Endothelial cell of umbilical vein (primary cell): ENCODE measurements at regions not wholly inside any gene's neighbourhood (a gene's known extent, or its start where the extent isn't known, plus 50 kb on each side); places are given as distances from the start of the nearest gene placed in this dataset.

Experiments used
- BruUV-seq: library from RNA; stranded (reverse); fragments of 400-500 nt; replicated peaks from 2 replicates; lab custom pipeline; 2021; lab: Mats Ljungman, UMichigan
- CTCF ChIA-PET: fragments of 300-600, 350-600 bp; sonication (Branson Sonifier 250); formaldehyde crosslinking; loops from one replicate; lab custom pipeline; 2021; ENCODE audit warnings: antibody characterized with exemption, inconsistent platforms; lab: Charles Lee
- POLR2A ChIA-PET: fragments of 300-600, 350-600 bp; sonication (Branson Sonifier 250); formaldehyde crosslinking; loops from one replicate; lab custom pipeline; 2021; ENCODE audit warnings: antibody characterized with exemption, inconsistent platforms; lab: Charles Lee
- DNase-seq: peaks from one replicate; pipeline ENCODE4 v3.0.0-alpha.2; 2011; ENCODE audit warnings: low read depth, low spot score
- FAIRE-seq: peaks from 2 replicates; lab custom pipeline; 2011; peaks lifted over from hg19 to GRCh38; lab: Jason Lieb, UNC
- H2AFZ ChIP-seq: 2 replicates; pipeline ENCODE4 v1.6.0; 2012; ENCODE audit warnings: low read depth, low read length, control low read depth, inconsistent platforms
- H3K27ac ChIP-seq: 2 replicates; pipeline ENCODE4 v1.5.1; 2011; ENCODE audit warnings: low read depth, mild to moderate bottlenecking, control low read depth, low read length, moderate library complexity; ENCODE audit not compliant: insufficient read depth
- H3K27me3 ChIP-seq, 2 experiments: 2 replicates each; pipeline versions ENCODE4 v1.6.0 to v1.6.1; 2011; ENCODE audit warnings: low read length in 2 of 2, mixed read lengths in 1 of 2; ENCODE audit not compliant: control insufficient read depth in 2 of 2, insufficient read depth in 2 of 2
- H3K36me3 ChIP-seq, 2 experiments: 2 replicates in 1 of 2; 3 replicates in 1 of 2; pipeline ENCODE4 v1.5.1; 2011; ENCODE audit warnings: low read length in 2 of 2, mild to moderate bottlenecking in 1 of 2, moderate library complexity in 1 of 2; ENCODE audit not compliant: control insufficient read depth in 2 of 2, insufficient read depth in 2 of 2; ENCODE audit errors: extremely low read depth in 1 of 2
- H3K4me1 ChIP-seq: 3 replicates; pipeline ENCODE4 v1.5.1; 2011; ENCODE audit warnings: mild to moderate bottlenecking, low read length; ENCODE audit not compliant: control insufficient read depth, insufficient read depth; ENCODE audit errors: extremely low read depth
- H3K4me2 ChIP-seq: 2 replicates; pipeline ENCODE4 v1.6.1; 2011; ENCODE audit warnings: low read length, control low read depth, mixed read lengths; ENCODE audit not compliant: insufficient read depth
- H3K4me3 ChIP-seq, 3 experiments: fragments of 200-600 bp in 1 of 3; sonication (generic), shearing (Covaris generic) in 1 of 3; replicated peaks in 1 of 3; 2 replicates each; pipeline ENCODE4 v1.5.1; 2011 to 2016; ENCODE audit warnings: control low read depth in 3 of 3, low read length in 3 of 3, mild to moderate bottlenecking in 2 of 3, inconsistent platforms in 1 of 3, low read depth in 1 of 3, moderate library complexity in 1 of 3; ENCODE audit not compliant: insufficient read depth in 1 of 3
- H3K79me2 ChIP-seq: 2 replicates; pipeline ENCODE4 v1.6.0; 2012; ENCODE audit warnings: low read length, inconsistent platforms; ENCODE audit not compliant: control insufficient read depth, insufficient read depth
- H3K9ac ChIP-seq: replicated peaks from 2 replicates; pipeline ENCODE3; 2011; ENCODE audit warnings: low read length, control low read depth; ENCODE audit not compliant: insufficient read depth; ENCODE audit errors: extremely low read depth
- H3K9me1 ChIP-seq: replicated peaks from 3 replicates; pipeline ENCODE4 v1.6.0; 2011; ENCODE audit warnings: mild to moderate bottlenecking, low read length; ENCODE audit not compliant: control insufficient read depth, insufficient read depth; ENCODE audit errors: extremely low read depth
- H3K9me3 ChIP-seq: replicated peaks from 2 replicates; pipeline ENCODE4 v1.5.1; 2012; ENCODE audit warnings: low read length, inconsistent platforms; ENCODE audit not compliant: control insufficient read depth, insufficient read depth
- H4K20me1 ChIP-seq: replicated peaks from 2 replicates; pipeline ENCODE3; 2011; ENCODE audit warnings: mild to moderate bottlenecking, low read length; ENCODE audit not compliant: control insufficient read depth, insufficient read depth; ENCODE audit errors: extremely low read depth
- EZH2 ChIP-seq: IDR thresholded peaks from 2 replicates; pipeline ENCODE4 v1.6.1; 2012; ENCODE audit warnings: borderline replicate concordance, low read depth, mild to moderate bottlenecking, moderate library complexity, low read length, inconsistent platforms; ENCODE audit not compliant: severe bottlenecking
- FOS ChIP-seq: IDR thresholded peaks from 2 replicates; pipeline ENCODE4 v1.6.1; 2011; ENCODE audit warnings: mild to moderate bottlenecking, low read length, moderate library complexity, borderline replicate concordance; ENCODE audit not compliant: insufficient read depth
- GATA2 ChIP-seq: IDR thresholded peaks from 2 replicates; pipeline ENCODE4 v1.7.0; 2011; ENCODE audit warnings: low read depth, mild to moderate bottlenecking, moderate library complexity, mixed read lengths, low read length; ENCODE audit not compliant: insufficient read length, insufficient read depth
- JUN ChIP-seq: IDR thresholded peaks from 2 replicates; pipeline ENCODE4 v1.6.1; 2011; ENCODE audit warnings: borderline replicate concordance, low read depth; ENCODE audit not compliant: insufficient read length, insufficient read depth
- MYC ChIP-seq: IDR thresholded peaks from one replicate; pipeline ENCODE4 v1.6.1; 2011; ENCODE audit warnings: mild to moderate bottlenecking, low read depth, low read length
- POLR2A ChIP-seq: IDR thresholded peaks from 2 replicates; pipeline ENCODE4 v1.6.1; 2012; ENCODE audit warnings: low read depth, mild to moderate bottlenecking, control low read depth, low read length
- POLR2AphosphoS5 ChIP-seq: IDR thresholded peaks from 2 replicates; pipeline ENCODE4 v1.6.1; 2012; ENCODE audit warnings: low read depth, mild to moderate bottlenecking, control low read depth, low read length, moderate library complexity; ENCODE audit not compliant: insufficient read depth
- dilution Hi-C: fragments of 300-500 bp; cut with MboI; formaldehyde crosslinking; loops from one replicate; pipeline ENCODE4 v1.15.0; 2019; ENCODE audit warnings: low sequenced_read_pairs; ENCODE audit not compliant: extremely low pct_ligation_motif_present
- intact Hi-C: fragments of 100-400 bp; cut with micrococcal nuclease; formaldehyde crosslinking; loops from one replicate; pipeline ENCODE4 v1.10.0; 2022
- TF ChIP-seq, protein P1 (sequence below): IDR thresholded peaks from 2 replicates; pipeline ENCODE4 v1.6.1; 2011; ENCODE audit not compliant: insufficient read depth, insufficient read length
- TF ChIP-seq, protein P2 (sequence below), 2 donors: IDR thresholded peaks; 1 replicate in 1 of 2; 2 replicates in 1 of 2; pipeline ENCODE4 v1.5.1; 2011; ENCODE audit warnings: low read length in 2 of 2, mild to moderate bottlenecking in 2 of 2, moderate library complexity in 2 of 2, control low read depth in 1 of 2, inconsistent platforms in 1 of 2, low read depth in 1 of 2; ENCODE audit not compliant: insufficient read depth in 1 of 2; ENCODE audit errors: extremely low read depth in 1 of 2

DNA sequence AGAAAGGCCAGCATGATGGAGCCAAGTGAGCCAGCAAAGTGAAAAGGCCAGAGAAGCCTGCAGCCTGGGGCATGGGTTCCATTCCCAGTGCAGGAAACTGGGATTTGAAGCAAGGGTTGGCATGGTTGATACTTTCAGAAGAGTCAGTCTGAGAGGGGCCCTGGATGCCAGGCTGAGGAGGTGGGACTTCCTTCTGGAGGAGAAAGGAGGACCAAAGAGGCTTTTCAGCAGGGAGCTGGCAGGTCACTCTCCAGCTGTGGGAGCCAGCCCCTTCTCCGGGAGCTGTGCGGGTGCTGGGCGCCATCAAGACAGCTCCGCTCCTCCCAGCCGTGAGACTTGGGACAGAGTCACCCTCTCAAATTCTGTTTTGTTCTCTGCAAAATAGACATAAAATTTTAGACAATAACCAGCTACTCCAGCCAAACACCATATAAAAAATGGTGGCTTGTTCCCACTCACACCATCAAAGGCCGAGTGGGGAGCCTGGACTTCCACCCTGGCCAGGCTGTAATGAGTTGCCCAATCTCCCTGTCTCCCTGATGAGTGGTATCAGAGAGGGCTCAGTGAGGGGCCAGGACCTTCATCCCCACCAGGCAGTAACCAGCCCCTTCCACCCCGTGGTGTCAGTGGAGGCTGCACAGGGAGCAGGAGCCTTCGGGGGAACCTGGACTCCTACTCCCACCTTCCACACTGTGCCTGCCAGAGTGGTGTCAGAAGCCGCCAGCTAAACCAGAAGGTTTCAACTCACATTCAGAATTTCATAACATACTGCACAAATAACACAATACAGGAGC, 133.6 kb upstream of the RET start:
- CTCF ChIA-PET: no interaction called here
- DNase-seq (no peak), FAIRE-seq (no peak)
- dilution Hi-C loops: no loop called here
- no peaks in the 10 kb centered on the region for H3K4me1 ChIP-seq
- no peak overlapping the region for H3K4me2 ChIP-seq
- BruUV-seq: no TSS peak
- H4K20me1 ChIP-seq: no peaks in the 10 kb centered on the region
- no peak overlapping the region for H3K9ac ChIP-seq
- H3K4me3 ChIP-seq: no peak overlapping the region
- H2AFZ ChIP-seq: no peak overlapping the region
- POLR2A ChIA-PET: no interaction called here
- intact Hi-C loops: no loop called here
- H3K9me1 ChIP-seq: no peaks in the 10 kb centered on the region
- TF ChIP-seq EZH2 (no peak), MYC (no peak), POLR2AphosphoS5 (no peak), GATA2 (no peak), FOS (no peak), JUN (no peak), POLR2A (no peak)
- TF ChIP-seq, protein P1, sequence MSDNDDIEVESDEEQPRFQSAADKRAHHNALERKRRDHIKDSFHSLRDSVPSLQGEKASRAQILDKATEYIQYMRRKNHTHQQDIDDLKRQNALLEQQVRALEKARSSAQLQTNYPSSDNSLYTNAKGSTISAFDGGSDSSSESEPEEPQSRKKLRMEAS: no peak
- TF ChIP-seq, protein P2, sequence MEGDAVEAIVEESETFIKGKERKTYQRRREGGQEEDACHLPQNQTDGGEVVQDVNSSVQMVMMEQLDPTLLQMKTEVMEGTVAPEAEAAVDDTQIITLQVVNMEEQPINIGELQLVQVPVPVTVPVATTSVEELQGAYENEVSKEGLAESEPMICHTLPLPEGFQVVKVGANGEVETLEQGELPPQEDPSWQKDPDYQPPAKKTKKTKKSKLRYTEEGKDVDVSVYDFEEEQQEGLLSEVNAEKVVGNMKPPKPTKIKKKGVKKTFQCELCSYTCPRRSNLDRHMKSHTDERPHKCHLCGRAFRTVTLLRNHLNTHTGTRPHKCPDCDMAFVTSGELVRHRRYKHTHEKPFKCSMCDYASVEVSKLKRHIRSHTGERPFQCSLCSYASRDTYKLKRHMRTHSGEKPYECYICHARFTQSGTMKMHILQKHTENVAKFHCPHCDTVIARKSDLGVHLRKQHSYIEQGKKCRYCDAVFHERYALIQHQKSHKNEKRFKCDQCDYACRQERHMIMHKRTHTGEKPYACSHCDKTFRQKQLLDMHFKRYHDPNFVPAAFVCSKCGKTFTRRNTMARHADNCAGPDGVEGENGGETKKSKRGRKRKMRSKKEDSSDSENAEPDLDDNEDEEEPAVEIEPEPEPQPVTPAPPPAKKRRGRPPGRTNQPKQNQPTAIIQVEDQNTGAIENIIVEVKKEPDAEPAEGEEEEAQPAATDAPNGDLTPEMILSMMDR (IDR thresholded peaks at IDR 0.05; ENCODE audit: extremely low read depth in 1 of 2, insufficient read depth in 1 of 2, low read depth in 1 of 2, low read length in 2 of 2): no peak
- no peaks in the 10 kb centered on the region for H3K79me2 ChIP-seq
- no peaks in the 10 kb centered on the region for H3K36me3 ChIP-seq
- H3K27me3 ChIP-seq: no peaks in the 10 kb centered on the region
- no peak overlapping the region for H3K27ac ChIP-seq
- H3K9me3 ChIP-seq: no peaks in the 10 kb centered on the region
